ENCODE measurements at regions not wholly inside any gene's neighbourhood (a gene's known extent, or its start where the extent isn't known, plus 50 kb on each side); places are given as distances from the start of the nearest gene placed in this dataset.

DNA sequence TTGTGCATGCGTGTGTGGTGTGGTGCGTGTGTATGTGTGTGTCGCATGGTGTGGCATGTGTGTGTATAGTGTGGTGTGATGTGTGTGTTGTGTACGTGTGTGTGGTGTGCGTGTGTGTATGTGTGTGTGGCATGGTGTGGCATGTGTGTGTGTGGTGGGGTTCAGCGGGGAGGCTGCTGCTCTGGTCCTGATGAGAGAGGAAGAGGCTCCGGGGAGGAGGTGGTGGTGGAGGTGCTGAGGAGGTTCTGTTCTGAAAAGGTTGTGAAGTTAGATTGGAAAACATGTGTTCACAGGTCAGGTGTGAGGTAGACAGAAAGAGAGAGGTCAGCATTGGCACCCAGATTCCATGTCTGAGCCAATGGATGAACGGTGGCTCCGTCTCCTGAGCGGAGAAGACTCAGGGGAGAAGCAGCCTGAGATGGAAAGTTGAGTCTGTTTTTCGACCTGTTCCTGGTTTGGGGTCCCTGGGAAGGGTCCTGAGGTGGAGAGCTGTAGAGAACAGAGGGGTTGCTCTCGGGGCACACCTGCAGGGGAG, 67.2 kb upstream of the HDAC4 start:
- Histone ChIP-seq H3K27me3 (ENCODE audit: control insufficient read depth in 4 of 4, insufficient read depth in 4 of 4, low read length in 3 of 4) (no peaks in the 10 kb centered on the region), H3K4me1 (ENCODE audit: control insufficient read depth in 4 of 4, insufficient read depth in 4 of 4, low read length in 3 of 4) (no peaks in the 10 kb centered on the region), H3K4me3 (ENCODE audit: low read depth in 1 of 3, low read length in 3 of 3) (no peak overlapping the region), H3K27ac (ENCODE audit: low read depth in 1 of 2, low read length in 2 of 2) (no peak overlapping the region), H3K9ac (ENCODE audit: low read depth in 1 of 2, low read length in 2 of 2) (no peak overlapping the region), H3K9me3 (ENCODE audit: control insufficient read depth in 4 of 4, low read length in 3 of 4) (peaks cover 0 to 2% (median 0%) of the 10 kb centered on the region in 4 donors), H3K36me3 (ENCODE audit: control insufficient read depth in 4 of 4, insufficient read depth in 3 of 4, low read depth in 1 of 4, low read length in 3 of 4) (no peaks in the 10 kb centered on the region)
- 94% methylated on average over 12 of the region's 12 CpGs for WGBS
- no peak for DNase-seq (ENCODE audit: low spot score)
- no peak for TF ChIP-seq HNF4A (conservative IDR thresholded peaks at IDR 0.05)
- no peak for TF ChIP-seq EGR1 (IDR thresholded peaks at IDR 0.05; ENCODE audit: low read depth in 2 of 2)
- TF ChIP-seq TAF1 (conservative IDR thresholded peaks at IDR 0.05) = no peak
- TF ChIP-seq, protein P1, sequence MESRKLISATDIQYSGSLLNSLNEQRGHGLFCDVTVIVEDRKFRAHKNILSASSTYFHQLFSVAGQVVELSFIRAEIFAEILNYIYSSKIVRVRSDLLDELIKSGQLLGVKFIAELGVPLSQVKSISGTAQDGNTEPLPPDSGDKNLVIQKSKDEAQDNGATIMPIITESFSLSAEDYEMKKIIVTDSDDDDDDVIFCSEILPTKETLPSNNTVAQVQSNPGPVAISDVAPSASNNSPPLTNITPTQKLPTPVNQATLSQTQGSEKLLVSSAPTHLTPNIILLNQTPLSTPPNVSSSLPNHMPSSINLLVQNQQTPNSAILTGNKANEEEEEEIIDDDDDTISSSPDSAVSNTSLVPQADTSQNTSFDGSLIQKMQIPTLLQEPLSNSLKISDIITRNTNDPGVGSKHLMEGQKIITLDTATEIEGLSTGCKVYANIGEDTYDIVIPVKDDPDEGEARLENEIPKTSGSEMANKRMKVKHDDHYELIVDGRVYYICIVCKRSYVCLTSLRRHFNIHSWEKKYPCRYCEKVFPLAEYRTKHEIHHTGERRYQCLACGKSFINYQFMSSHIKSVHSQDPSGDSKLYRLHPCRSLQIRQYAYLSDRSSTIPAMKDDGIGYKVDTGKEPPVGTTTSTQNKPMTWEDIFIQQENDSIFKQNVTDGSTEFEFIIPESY (IDR thresholded peaks at IDR 0.05) = no peak
- no peak for TF ChIP-seq SP1 (IDR thresholded peaks at IDR 0.05)
- TF ChIP-seq YY1 (IDR thresholded peaks at IDR 0.05) = no peak
- no peak for TF ChIP-seq JUND (IDR thresholded peaks at IDR 0.05)

DNA sequence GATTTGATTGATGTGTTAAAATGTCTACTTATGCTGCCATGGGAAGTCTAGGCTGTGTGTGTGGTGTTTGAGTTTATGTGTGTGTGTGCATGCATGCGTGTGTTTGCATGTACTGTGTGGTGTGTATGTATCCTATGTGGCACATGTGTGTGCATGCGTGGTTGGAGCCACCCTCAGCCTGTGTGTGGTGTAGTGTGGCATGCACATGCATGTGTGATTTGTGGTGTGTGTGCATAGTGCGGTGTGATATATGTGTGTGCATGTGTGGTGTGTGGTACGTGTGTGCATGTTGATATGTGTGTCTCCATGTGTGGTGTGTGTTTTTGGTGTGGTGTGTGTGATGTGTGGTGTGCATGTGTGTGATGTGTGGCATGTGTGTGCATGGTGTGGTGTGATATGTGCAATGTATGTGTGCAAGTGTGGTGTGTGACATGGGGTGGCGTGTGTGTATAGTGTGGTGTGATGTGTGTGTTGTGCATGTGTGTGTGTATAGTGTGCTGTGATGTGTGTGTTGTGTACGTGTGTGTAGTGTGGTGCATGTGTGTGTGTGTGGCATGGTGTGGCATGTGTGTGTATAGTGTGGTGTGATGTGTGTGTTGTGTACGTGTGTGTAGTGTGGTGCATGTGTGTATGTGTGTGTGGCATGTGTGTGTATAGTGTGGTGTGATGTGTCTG, 66.6 kb upstream of the HDAC4 start:
- Histone ChIP-seq H3K9ac (ENCODE audit: low read depth in 1 of 2, low read length in 2 of 2) (no peak overlapping the region), H3K4me1 (ENCODE audit: control insufficient read depth in 4 of 4, insufficient read depth in 4 of 4, low read length in 3 of 4) (no peaks in the 10 kb centered on the region), H3K9me3 (ENCODE audit: control insufficient read depth in 4 of 4, low read length in 3 of 4) (peaks cover 0 to 2% (median 0%) of the 10 kb centered on the region in 4 donors), H3K27me3 (ENCODE audit: control insufficient read depth in 4 of 4, insufficient read depth in 4 of 4, low read length in 3 of 4) (no peaks in the 10 kb centered on the region), H3K36me3 (ENCODE audit: control insufficient read depth in 4 of 4, insufficient read depth in 3 of 4, low read depth in 1 of 4, low read length in 3 of 4) (no peaks in the 10 kb centered on the region), H3K27ac (ENCODE audit: low read depth in 1 of 2, low read length in 2 of 2) (no peak overlapping the region), H3K4me3 (ENCODE audit: low read depth in 1 of 3, low read length in 3 of 3) (no peak overlapping the region)
- TF ChIP-seq GABPA (IDR thresholded peaks at IDR 0.05 in 1 of 2, conservative IDR thresholded peaks at IDR 0.05 in 1 of 2) = no peak
- no peak for TF ChIP-seq FOXA2 (IDR thresholded peaks at IDR 0.05)
- TF ChIP-seq YY1 (IDR thresholded peaks at IDR 0.05) = no peak
- no peak for TF ChIP-seq FOXA1 (IDR thresholded peaks at IDR 0.05)
- TF ChIP-seq, protein P1 (IDR thresholded peaks at IDR 0.05) = no peak
- TF ChIP-seq, protein P2, sequence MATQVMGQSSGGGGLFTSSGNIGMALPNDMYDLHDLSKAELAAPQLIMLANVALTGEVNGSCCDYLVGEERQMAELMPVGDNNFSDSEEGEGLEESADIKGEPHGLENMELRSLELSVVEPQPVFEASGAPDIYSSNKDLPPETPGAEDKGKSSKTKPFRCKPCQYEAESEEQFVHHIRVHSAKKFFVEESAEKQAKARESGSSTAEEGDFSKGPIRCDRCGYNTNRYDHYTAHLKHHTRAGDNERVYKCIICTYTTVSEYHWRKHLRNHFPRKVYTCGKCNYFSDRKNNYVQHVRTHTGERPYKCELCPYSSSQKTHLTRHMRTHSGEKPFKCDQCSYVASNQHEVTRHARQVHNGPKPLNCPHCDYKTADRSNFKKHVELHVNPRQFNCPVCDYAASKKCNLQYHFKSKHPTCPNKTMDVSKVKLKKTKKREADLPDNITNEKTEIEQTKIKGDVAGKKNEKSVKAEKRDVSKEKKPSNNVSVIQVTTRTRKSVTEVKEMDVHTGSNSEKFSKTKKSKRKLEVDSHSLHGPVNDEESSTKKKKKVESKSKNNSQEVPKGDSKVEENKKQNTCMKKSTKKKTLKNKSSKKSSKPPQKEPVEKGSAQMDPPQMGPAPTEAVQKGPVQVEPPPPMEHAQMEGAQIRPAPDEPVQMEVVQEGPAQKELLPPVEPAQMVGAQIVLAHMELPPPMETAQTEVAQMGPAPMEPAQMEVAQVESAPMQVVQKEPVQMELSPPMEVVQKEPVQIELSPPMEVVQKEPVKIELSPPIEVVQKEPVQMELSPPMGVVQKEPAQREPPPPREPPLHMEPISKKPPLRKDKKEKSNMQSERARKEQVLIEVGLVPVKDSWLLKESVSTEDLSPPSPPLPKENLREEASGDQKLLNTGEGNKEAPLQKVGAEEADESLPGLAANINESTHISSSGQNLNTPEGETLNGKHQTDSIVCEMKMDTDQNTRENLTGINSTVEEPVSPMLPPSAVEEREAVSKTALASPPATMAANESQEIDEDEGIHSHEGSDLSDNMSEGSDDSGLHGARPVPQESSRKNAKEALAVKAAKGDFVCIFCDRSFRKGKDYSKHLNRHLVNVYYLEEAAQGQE (IDR thresholded peaks at IDR 0.05) = no peak
- no peak for TF ChIP-seq RXRA (IDR thresholded peaks at IDR 0.05)
- TF ChIP-seq TAF1 (conservative IDR thresholded peaks at IDR 0.05) = no peak
- TF ChIP-seq HNF4G (IDR thresholded peaks at IDR 0.05) = no peak
- no peak for TF ChIP-seq RAD21 (IDR thresholded peaks at IDR 0.05)
- TF ChIP-seq JUND (IDR thresholded peaks at IDR 0.05) = no peak
- no peak for TF ChIP-seq EGR1 (IDR thresholded peaks at IDR 0.05; ENCODE audit: low read depth in 2 of 2)
- TF ChIP-seq NR2F2 (IDR thresholded peaks at IDR 0.05) = no peak
- TF ChIP-seq, protein P3, sequence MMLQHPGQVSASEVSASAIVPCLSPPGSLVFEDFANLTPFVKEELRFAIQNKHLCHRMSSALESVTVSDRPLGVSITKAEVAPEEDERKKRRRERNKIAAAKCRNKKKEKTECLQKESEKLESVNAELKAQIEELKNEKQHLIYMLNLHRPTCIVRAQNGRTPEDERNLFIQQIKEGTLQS (IDR thresholded peaks at IDR 0.05) = no peak
- TF ChIP-seq HNF4A (conservative IDR thresholded peaks at IDR 0.05) = no peak
- no peak for DNase-seq (ENCODE audit: low spot score)
- WGBS = 94% methylated on average over 7 of the region's 7 CpGs

Measured in liver (tissue), 7 donors.